Vagina (tissue), 2 donors: ENCODE measurements at regions not wholly inside any gene's neighbourhood (a gene's known extent, or its start where the extent isn't known, plus 50 kb on each side); places are given as distances from the start of the nearest gene placed in this dataset.

Source experiments
- CTCF ChIP-seq, 3 experiments: fragments of 450-650 bp in 2 of 3; fragments of 200-600 bp in 1 of 3; sonication (generic) in 1 of 3; IDR thresholded peaks; one replicate each; pipeline ENCODE4 v1.5.1; 2017 to 2019; ENCODE audit warnings: antibody characterized with exemption in 3 of 3, mild to moderate bottlenecking in 2 of 3, moderate library complexity in 2 of 3
- POLR2A ChIP-seq, 2 donors: fragments of 450-650 bp; IDR thresholded peaks; one replicate each; pipeline ENCODE4 v1.6.1; 2017; ENCODE audit warnings: antibody characterized with exemption in 2 of 2, mild to moderate bottlenecking in 2 of 2, moderate library complexity in 2 of 2

DNA sequence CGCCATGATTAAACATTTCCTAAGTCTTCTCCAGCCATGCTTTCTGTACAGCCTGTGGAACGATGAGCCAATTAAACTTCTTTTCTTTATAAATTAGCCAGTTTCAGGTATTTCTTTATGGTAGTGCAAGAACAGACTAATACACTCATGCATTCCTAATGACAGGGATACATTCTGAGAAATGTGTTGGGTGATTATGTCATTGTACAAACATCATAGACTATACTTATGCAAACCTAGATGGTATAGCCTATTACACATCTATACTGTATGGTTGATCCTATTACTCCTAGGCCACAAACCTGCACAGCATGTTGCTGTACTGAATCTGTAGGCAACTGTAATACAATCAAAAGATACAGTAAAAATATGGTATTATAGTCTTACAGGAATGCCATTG is 83.1 kb downstream of the ATOH1 start:
- TF ChIP-seq CTCF (IDR thresholded peaks at IDR 0.05) (no peak), POLR2A (IDR thresholded peaks at IDR 0.05) (no peak)
